ENCODE measurements at regions not wholly inside any gene's neighbourhood (a gene's known extent, or its start where the extent isn't known, plus 50 kb on each side); places are given as distances from the start of the nearest gene placed in this dataset.
A peak's percentile ranks its signal among the peaks of the same experiment; 100 is the strongest.

GRCh38 chr3:176969066-176969465 is 228.2 kb downstream of the TBL1XR1 start:
- no peak overlapping the region for H3K4me3 ChIP-seq (ENCODE audit: low read length)
- H3K9me3 ChIP-seq (ENCODE audit: control insufficient read depth in 2 of 3, low read length in 3 of 3): no peaks in the 10 kb centered on the region
- Mint-ChIP-seq H3K4me3 (no peak overlapping the region), H3K36me3 (peaks cover 0 to 2% (median 0%) of the 10 kb centered on the region in 5 donors), H3K9me3 (peaks cover 0 to 4% (median 0%) of the 10 kb centered on the region in 11 donors), H3K27me3 (no peaks in the 10 kb centered on the region), H3K4me1 (peaks cover 0 to 15% (median 0%) of the 10 kb centered on the region in 7 donors), H3K27ac (no peak overlapping the region)
- POLR2A ChIA-PET: no interaction called here
- H3K27me3 ChIP-seq (ENCODE audit: control insufficient read depth in 2 of 2, insufficient read depth in 2 of 2, low read length in 2 of 2): no peaks in the 10 kb centered on the region
- DNase-seq: no peak
- H3K27ac ChIP-seq (ENCODE audit: low read depth, low read length): no peak overlapping the region
- CTCF ChIA-PET: no interaction called here
- no peak for ATAC-seq
- H3K36me3 ChIP-seq (ENCODE audit: control insufficient read depth in 2 of 3, insufficient read depth in 3 of 3, low read length in 3 of 3): no peaks in the 10 kb centered on the region
- intact Hi-C loops (cut with micrococcal nuclease): no loop called here
- no peaks in the 10 kb centered on the region for H3K4me1 ChIP-seq (ENCODE audit: control insufficient read depth in 2 of 2, insufficient read depth in 2 of 2, low read length in 2 of 2)

GRCh38 chr3:176968631-176969030 is 228.7 kb downstream of the TBL1XR1 start:
- Histone ChIP-seq H3K9me3 (ENCODE audit: control insufficient read depth in 2 of 3, low read length in 3 of 3) (no peaks in the 10 kb centered on the region), H3K4me1 (ENCODE audit: control insufficient read depth in 2 of 2, insufficient read depth in 2 of 2, low read length in 2 of 2) (no peaks in the 10 kb centered on the region), H3K27ac (ENCODE audit: low read depth, low read length) (no peak overlapping the region), H3K27me3 (ENCODE audit: control insufficient read depth in 2 of 2, insufficient read depth in 2 of 2, low read length in 2 of 2) (no peaks in the 10 kb centered on the region), H3K4me3 (ENCODE audit: low read length) (no peak overlapping the region), H3K36me3 (ENCODE audit: control insufficient read depth in 2 of 3, insufficient read depth in 3 of 3, low read length in 3 of 3) (no peaks in the 10 kb centered on the region)
- intact Hi-C loops (cut with micrococcal nuclease): no loop called here
- Mint-ChIP-seq H3K36me3 (peaks cover 0 to 2% (median 0%) of the 10 kb centered on the region in 5 donors), H3K4me1 (peaks cover 0 to 15% (median 0%) of the 10 kb centered on the region in 7 donors), H3K27ac (no peak overlapping the region), H3K27me3 (no peaks in the 10 kb centered on the region), H3K4me3 (no peak overlapping the region), H3K9me3 (peaks cover 0 to 4% (median 0%) of the 10 kb centered on the region in 11 donors)
- no peak for ATAC-seq
- no peak for DNase-seq
- POLR2A ChIA-PET: no interaction called here
- CTCF ChIA-PET: no interaction called here

GRCh38 chr3:176967522-176967921 is 229.8 kb downstream of the TBL1XR1 start:
- H3K4me3 ChIP-seq (ENCODE audit: low read length): no peak overlapping the region
- CTCF ChIA-PET: no interaction called here
- no peak for ATAC-seq
- H3K9me3 ChIP-seq (ENCODE audit: control insufficient read depth in 2 of 3, low read length in 3 of 3): no peaks in the 10 kb centered on the region
- POLR2A ChIA-PET: no interaction called here
- no peak overlapping the region for H3K27ac ChIP-seq (ENCODE audit: low read depth, low read length)
- H3K4me3 Mint-ChIP-seq: no peak overlapping the region
- H3K27ac Mint-ChIP-seq: no peak overlapping the region
- H3K4me1 ChIP-seq (ENCODE audit: control insufficient read depth in 2 of 2, insufficient read depth in 2 of 2, low read length in 2 of 2): no peaks in the 10 kb centered on the region
- H3K36me3 ChIP-seq (ENCODE audit: control insufficient read depth in 2 of 3, insufficient read depth in 3 of 3, low read length in 3 of 3): no peaks in the 10 kb centered on the region
- peaks cover 0 to 15% (median 0%) of the 10 kb centered on the region in 7 donors for H3K4me1 Mint-ChIP-seq
- peaks cover 0 to 4% (median 0%) of the 10 kb centered on the region in 11 donors for H3K9me3 Mint-ChIP-seq
- H3K27me3 Mint-ChIP-seq: no peaks in the 10 kb centered on the region
- DNase-seq: no peak
- intact Hi-C loops (cut with micrococcal nuclease): no loop called here
- H3K36me3 Mint-ChIP-seq: peaks cover 0 to 2% (median 0%) of the 10 kb centered on the region in 5 donors
- no peaks in the 10 kb centered on the region for H3K27me3 ChIP-seq (ENCODE audit: control insufficient read depth in 2 of 2, insufficient read depth in 2 of 2, low read length in 2 of 2)

GRCh38 chr3:176964661-176965060 is 232.6 kb downstream of the TBL1XR1 start:
- Mint-ChIP-seq H3K9me3 (no peaks in the 10 kb centered on the region), H3K4me1 (peaks cover 0 to 12% (median 0%) of the 10 kb centered on the region in 7 donors), H3K27ac (no peak overlapping the region), H3K4me3 (no peak overlapping the region), H3K27me3 (peaks cover 0 to 2% (median 0%) of the 10 kb centered on the region in 5 donors), H3K36me3 (no peaks in the 10 kb centered on the region)
- ChIA-PET POLR2A (no interaction called here), CTCF (no interaction called here)
- no peaks in the 10 kb centered on the region for H3K27me3 ChIP-seq (ENCODE audit: control insufficient read depth in 2 of 2, insufficient read depth in 2 of 2, low read length in 2 of 2)
- H3K4me3 ChIP-seq (ENCODE audit: low read length): no peak overlapping the region
- DNase-seq (no peak), ATAC-seq (peak; percentile 40)
- H3K4me1 ChIP-seq (ENCODE audit: control insufficient read depth in 2 of 2, insufficient read depth in 2 of 2, low read length in 2 of 2): no peaks in the 10 kb centered on the region
- intact Hi-C loops (cut with micrococcal nuclease): no loop called here
- no peaks in the 10 kb centered on the region for H3K9me3 ChIP-seq (ENCODE audit: control insufficient read depth in 2 of 3, low read length in 3 of 3)
- no peak overlapping the region for H3K27ac ChIP-seq (ENCODE audit: low read depth, low read length)
- H3K36me3 ChIP-seq (ENCODE audit: control insufficient read depth in 2 of 3, insufficient read depth in 3 of 3, low read length in 3 of 3): no peaks in the 10 kb centered on the region

- Mint-ChIP-seq H3K4me3 (no peak overlapping the region), H3K27ac (no peak overlapping the region), H3K4me1 (peaks cover 0 to 12% (median 0%) of the 10 kb centered on the region in 7 donors), H3K27me3 (peaks cover 0 to 2% (median 0%) of the 10 kb centered on the region in 5 donors), H3K9me3 (no peaks in the 10 kb centered on the region), H3K36me3 (no peaks in the 10 kb centered on the region)
- CTCF ChIA-PET: no interaction called here
- Histone ChIP-seq H3K27me3 (ENCODE audit: control insufficient read depth in 2 of 2, insufficient read depth in 2 of 2, low read length in 2 of 2) (no peaks in the 10 kb centered on the region), H3K4me3 (ENCODE audit: low read length) (no peak overlapping the region), H3K36me3 (ENCODE audit: control insufficient read depth in 2 of 3, insufficient read depth in 3 of 3, low read length in 3 of 3) (no peaks in the 10 kb centered on the region), H3K27ac (ENCODE audit: low read depth, low read length) (no peak overlapping the region), H3K9me3 (ENCODE audit: control insufficient read depth in 2 of 3, low read length in 3 of 3) (no peaks in the 10 kb centered on the region), H3K4me1 (ENCODE audit: control insufficient read depth in 2 of 2, insufficient read depth in 2 of 2, low read length in 2 of 2) (no peaks in the 10 kb centered on the region)
- no peak for DNase-seq
- intact Hi-C loops (cut with micrococcal nuclease): no loop called here
- no peak for ATAC-seq
- POLR2A ChIA-PET: no interaction called here
Measured at GRCh38 chr3:176961916-176962315, 235.4 kb downstream of the TBL1XR1 start.

GRCh38 chr3:176959867-176960266 is 237.4 kb downstream of the TBL1XR1 start:
- no peaks in the 10 kb centered on the region for H3K9me3 ChIP-seq (ENCODE audit: control insufficient read depth in 2 of 3, low read length in 3 of 3)
- ChIA-PET CTCF (no interaction called here), POLR2A (no interaction called here)
- Mint-ChIP-seq H3K4me3 (no peak overlapping the region), H3K4me1 (peaks cover 0 to 2% (median 0%) of the 10 kb centered on the region in 7 donors), H3K27me3 (peaks cover 0 to 2% (median 0%) of the 10 kb centered on the region in 5 donors), H3K9me3 (no peaks in the 10 kb centered on the region), H3K36me3 (no peaks in the 10 kb centered on the region), H3K27ac (no peak overlapping the region)
- intact Hi-C loops (cut with micrococcal nuclease): no loop called here
- H3K27ac ChIP-seq (ENCODE audit: low read depth, low read length): no peak overlapping the region
- no peaks in the 10 kb centered on the region for H3K27me3 ChIP-seq (ENCODE audit: control insufficient read depth in 2 of 2, insufficient read depth in 2 of 2, low read length in 2 of 2)
- ATAC-seq (no peak), DNase-seq (no peak)
- H3K4me3 ChIP-seq (ENCODE audit: low read length): no peak overlapping the region
- H3K36me3 ChIP-seq (ENCODE audit: control insufficient read depth in 2 of 3, insufficient read depth in 3 of 3, low read length in 3 of 3): no peaks in the 10 kb centered on the region
- H3K4me1 ChIP-seq (ENCODE audit: control insufficient read depth in 2 of 2, insufficient read depth in 2 of 2, low read length in 2 of 2): no peaks in the 10 kb centered on the region

- intact Hi-C loops (cut with micrococcal nuclease): no loop called here
- Histone ChIP-seq H3K4me3 (ENCODE audit: low read length) (no peak overlapping the region), H3K4me1 (ENCODE audit: control insufficient read depth in 2 of 2, insufficient read depth in 2 of 2, low read length in 2 of 2) (no peaks in the 10 kb centered on the region), H3K27me3 (ENCODE audit: control insufficient read depth in 2 of 2, insufficient read depth in 2 of 2, low read length in 2 of 2) (no peaks in the 10 kb centered on the region), H3K27ac (ENCODE audit: low read depth, low read length) (no peak overlapping the region), H3K9me3 (ENCODE audit: control insufficient read depth in 2 of 3, low read length in 3 of 3) (no peaks in the 10 kb centered on the region), H3K36me3 (ENCODE audit: control insufficient read depth in 2 of 3, insufficient read depth in 3 of 3, low read length in 3 of 3) (no peaks in the 10 kb centered on the region)
- CTCF ChIA-PET: no interaction called here
- H3K36me3 Mint-ChIP-seq: no peaks in the 10 kb centered on the region
- H3K4me3 Mint-ChIP-seq: no peak overlapping the region
- ATAC-seq: no peak
- POLR2A ChIA-PET: no interaction called here
- no peaks in the 10 kb centered on the region for H3K9me3 Mint-ChIP-seq
- peaks cover 0 to 2% (median 0%) of the 10 kb centered on the region in 5 donors for H3K27me3 Mint-ChIP-seq
- no peak overlapping the region for H3K27ac Mint-ChIP-seq
- DNase-seq: no peak
- no peaks in the 10 kb centered on the region for H3K4me1 Mint-ChIP-seq
Measured at GRCh38 chr3:176958560-176958959, 238.7 kb downstream of the TBL1XR1 start.
